HG03196 (cell line): ENCODE measurements at regions not wholly inside any gene's neighbourhood (a gene's known extent, or its start where the extent isn't known, plus 50 kb on each side); places are given as distances from the start of the nearest gene placed in this dataset.

Experiments
- ATAC-seq: cut with Tn5 transposase; IDR thresholded peaks from one replicate; pipeline ENCODE4 v1.9.1; 2021; ENCODE audit not compliant: unreplicated experiment

DNA sequence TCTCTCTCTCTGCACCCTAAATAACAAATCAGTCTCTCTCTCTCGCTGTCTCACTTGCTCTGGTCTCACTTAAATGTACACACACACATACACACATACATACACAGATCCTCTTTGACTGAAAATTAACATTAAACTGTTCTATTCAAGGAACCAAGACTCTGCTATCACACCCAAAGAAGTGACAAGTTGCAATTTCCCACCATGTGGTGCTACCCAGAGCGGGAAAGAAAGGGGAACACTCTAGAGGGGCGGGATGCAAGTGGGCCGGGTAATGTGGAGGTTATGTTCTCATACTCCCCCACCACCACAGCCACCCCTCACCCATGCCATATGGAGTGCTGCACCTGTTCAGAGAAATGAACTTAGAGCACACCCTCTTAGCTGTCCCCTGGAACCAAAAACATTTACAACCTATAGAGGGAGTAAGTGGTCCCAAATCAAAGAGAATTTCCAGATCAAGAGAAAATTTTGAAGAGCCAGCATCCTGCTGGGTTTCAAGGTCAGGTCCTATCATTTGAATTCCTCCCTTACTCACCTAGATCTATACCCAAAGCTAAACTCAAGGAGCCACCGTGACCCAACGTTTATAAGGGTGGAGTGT, 319.4 kb downstream of the BRINP2 start:
- ATAC-seq, result no peak

DNA sequence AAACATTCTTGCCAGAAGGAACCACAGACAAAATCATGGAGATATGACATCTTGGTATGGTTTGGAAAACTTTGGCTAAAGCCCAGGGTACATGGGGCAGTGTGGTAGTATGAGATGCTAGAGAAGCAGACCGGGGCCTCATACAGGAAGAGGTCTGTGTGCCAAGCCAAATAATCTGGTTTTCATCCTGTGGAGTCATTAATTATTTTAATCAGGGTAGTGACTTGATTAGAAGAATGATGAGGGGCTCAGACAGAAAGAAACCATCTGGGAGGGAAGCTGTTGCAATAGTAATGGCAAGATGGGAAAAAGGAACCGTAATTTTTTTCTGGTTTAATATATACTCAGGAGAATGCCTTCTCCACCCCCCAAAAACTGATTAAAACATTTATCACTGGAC, 318.0 kb downstream of the BRINP2 start:
- ATAC-seq, result no peak

GRCh38 chr1:177487481-177487880, 316.7 kb downstream of the BRINP2 start:
- ATAC-seq, result no peak

DNA sequence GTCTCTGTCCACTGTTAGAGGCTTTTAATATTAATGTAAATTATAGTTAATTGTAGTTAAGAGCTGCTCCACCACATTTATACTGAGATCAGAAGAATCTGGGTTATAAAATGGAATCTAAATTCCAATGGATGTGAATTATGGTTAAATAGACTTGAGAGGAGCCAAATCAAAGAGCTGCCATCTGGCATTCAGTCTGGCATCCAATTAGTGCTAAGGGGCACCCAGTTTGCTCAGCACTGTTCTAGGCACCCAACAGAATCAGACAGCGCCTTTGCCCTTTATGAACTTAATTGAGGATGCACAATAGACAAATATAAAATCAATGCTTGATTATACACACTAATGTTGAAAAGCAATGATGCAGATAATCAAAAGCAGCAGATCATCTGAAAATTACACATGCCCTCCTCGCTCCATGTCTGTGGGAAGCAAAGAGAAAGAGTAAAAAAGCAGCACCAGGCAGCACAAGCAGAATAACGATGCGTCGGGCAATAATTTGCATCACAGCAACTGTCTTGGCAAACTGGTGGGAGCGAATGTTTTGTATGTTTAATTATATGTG, 310.1 kb downstream of the BRINP2 start:
- no peak for ATAC-seq

GRCh38 chr1:177479600-177479999, 308.8 kb downstream of the BRINP2 start:
- ATAC-seq, result no peak

- ATAC-seq, result no peak
Measured at GRCh38 chr1:177476676-177477075, 305.9 kb downstream of the BRINP2 start.

GRCh38 chr1:177472567-177472966, 301.8 kb downstream of the BRINP2 start:
- ATAC-seq, result no peak

DNA sequence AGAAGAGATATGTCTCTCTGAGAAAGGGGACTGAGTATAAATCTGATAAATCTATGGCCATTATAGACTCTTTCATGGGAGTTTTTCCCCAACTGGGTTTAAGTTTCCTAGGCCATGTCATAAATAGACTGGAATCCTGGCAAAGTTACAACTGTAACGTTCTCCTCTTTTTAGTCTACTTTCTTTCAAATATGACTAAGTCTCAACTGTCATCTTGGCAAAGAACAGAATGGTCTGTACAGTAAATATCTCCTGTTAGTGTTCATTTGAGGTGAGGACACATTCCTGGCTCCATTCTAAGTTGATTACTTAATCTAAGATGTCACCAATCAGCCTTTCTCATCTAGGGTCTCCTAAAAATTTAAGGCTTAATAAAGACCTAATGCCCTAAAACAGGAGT, 300.5 kb downstream of the BRINP2 start:
- ATAC-seq, result no peak

GRCh38 chr1:177469519-177469918, 298.8 kb downstream of the BRINP2 start:
- no peak for ATAC-seq

DNA sequence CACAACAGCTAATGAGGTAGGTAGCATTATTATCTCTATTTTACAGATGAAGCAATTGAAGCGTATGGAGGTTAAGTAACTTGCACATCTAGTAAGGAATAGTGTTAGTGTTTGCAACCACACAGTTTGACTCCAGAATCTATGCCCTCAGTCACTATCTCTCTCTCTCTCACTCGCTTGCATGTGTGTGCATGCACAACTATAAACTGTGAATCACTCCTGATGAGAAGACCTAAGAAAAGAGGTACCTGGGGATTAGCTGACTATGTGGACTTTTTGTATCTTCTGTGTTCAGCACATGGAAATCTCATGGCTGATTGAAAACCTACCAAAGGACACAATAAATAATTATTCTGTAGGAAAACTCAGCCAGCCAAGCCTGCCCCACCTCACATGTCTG, 295.5 kb downstream of the BRINP2 start:
- ATAC-seq, result no peak

DNA sequence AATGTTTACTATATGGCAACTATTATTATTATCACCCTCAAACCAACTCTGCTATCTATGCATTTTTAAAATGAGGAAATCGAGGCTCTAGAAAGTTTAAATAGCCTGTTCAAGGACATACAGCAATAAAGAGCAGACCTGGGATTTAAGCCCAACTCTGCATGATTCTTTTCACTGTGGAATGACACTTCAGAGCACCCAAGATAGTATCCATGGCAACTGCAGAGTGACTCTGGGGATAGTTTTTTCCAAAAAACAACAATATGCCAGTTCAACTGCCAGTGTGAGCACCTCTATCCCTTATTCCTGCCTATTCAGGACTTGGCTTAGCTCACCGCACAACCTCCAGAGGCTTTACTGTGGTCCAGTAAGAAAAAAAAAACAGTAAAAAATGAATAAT, 293.9 kb downstream of the BRINP2 start:
- no peak for ATAC-seq

DNA sequence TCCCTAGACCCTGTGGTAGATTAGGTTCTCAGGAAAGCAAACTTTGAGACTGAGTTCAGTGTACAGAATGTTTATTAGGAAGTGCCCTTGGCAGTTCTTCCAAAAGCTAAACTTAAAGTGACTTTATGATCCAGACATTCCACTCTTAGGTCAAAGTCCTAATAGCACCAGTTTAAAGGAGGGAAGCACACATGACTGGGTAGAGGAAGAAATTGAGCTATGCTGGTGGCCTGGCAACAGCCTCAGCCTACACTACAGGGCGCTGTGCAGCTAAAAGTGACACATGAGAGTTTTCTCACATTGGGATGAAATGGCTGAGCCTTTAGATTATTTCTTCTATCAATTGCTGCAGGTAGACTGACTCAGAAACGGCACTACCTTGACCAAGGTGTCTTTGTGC, 280.4 kb downstream of the BRINP2 start:
- no peak for ATAC-seq

GRCh38 chr1:177448652-177449357, 278.0 kb downstream of the BRINP2 start:
- no peak for ATAC-seq

DNA sequence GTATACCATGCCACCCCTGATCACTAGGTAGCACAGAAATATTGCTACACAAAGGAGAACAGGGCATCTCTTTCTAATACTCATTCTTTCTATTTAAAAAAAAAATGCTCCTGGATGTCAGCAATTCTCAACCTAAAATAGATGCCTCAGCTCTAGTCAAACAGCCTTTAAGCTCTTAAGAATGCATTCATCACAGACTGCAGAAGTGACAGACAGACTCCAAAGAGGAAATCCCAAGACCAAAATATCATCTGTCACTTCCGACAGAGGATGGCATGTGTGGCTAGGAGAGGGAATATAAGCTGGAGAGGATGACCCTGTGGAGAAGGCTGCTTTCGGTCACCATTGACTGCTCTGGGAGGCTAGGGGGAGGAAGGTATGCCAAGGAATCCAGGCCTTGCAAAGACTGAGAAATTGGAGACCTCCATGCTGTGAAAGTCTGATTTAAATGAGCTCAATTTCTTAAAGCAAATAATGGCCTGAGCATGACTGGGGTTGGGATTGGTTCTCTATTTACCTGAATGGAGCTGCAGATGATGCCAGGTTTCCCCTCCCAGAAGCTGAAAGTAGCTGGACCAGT, 277.4 kb downstream of the BRINP2 start:
- no peak for ATAC-seq

- no peak for ATAC-seq
Measured at GRCh38 chr1:177444997-177445746, 274.4 kb downstream of the BRINP2 start.

DNA sequence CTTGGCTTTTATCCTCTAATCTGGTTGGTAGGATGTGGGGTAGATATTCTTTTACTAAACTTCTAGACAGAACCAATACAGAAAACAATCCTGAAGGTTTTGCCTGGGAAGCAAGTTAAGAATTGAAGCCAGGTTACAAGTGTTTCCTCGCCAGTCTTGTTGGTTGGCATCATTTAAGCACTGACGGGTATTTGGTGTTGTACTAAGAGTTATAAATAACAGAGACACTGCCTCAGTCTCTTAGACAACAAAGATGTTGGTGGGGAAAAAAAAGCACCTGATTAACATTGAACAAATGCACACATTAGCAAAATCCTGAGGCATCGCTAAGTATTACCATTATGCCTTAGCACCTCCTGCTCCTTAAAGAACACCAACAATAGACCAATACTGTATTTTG, 272.2 kb downstream of the BRINP2 start:
- no peak for ATAC-seq

- ATAC-seq, result no peak
Measured at GRCh38 chr1:177442584-177442983, 271.8 kb downstream of the BRINP2 start.

DNA sequence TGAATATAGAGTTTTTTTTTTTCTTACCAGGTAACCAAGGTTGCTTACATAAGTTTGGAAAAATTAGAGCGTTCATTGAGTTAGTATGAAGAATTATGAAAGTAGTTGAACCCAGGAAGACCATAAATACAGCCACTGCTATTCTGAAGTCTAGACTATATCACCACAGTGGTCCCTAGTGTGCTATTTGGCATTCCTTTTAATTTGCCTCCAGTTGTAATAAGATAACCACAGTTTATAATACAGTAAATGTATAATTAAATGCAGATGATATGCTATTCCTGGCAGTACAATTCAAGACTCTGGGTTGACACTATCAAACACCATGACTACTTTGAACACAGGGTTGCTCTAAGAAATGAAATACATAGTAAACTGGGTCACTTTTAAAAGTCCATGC, 270.5 kb downstream of the BRINP2 start:
- ATAC-seq, result no peak

DNA sequence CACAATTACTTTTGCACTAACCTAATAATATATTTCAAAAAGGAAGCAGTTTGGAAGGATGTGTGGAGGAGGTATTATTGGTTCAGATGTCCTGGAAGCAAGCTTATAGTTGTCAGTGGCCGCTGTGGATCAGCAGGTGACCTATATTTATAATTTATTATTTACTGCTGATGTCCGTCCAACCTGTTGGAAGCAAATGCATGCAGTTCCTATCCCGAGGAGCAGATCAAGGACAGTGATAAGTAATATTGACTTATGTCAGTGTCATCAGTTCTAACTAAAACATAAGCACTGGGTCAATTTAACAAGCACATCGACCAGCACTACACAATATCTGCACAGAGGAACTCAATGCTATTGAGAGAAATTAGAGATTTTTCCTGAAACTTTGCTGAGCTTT, 270.1 kb downstream of the BRINP2 start:
- no peak for ATAC-seq

DNA sequence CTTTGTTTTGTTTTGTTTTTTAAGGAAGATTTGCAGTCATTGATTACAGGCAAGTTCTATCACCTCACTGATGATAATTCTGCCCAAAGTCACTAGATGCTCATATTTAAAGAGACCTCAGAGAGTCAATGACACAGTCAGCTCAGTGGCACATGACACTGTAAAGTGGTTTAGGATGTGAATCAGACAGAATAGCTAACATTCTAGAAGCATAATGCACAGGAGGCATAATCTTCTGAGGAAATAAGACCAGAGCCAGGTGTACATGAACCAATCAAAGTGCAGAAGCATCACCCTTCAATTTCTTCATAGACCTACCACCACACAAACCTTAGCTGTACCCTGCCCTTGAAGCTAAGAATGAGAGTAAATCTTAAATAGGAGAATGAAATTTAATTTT, 268.5 kb downstream of the BRINP2 start:
- no peak for ATAC-seq

DNA sequence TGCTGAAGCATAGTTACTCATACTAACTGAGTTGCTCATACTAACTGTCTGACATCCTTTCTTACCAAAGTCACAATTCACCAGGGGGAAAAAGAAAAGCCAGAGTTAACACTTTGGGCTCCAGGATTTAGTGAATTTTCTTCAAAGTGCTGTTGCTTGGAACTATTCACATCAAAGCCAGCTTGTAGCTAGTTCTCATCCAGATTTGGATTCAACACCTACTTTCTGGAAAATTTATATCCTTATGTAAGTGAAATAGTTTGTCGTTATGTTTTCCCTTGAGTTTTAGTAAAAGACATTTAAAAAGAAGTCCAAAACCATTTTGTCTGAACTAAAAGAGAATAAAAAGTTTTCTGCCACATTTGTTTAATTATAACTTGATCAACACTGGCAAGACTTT, 264.6 kb downstream of the BRINP2 start:
- no peak for ATAC-seq

DNA sequence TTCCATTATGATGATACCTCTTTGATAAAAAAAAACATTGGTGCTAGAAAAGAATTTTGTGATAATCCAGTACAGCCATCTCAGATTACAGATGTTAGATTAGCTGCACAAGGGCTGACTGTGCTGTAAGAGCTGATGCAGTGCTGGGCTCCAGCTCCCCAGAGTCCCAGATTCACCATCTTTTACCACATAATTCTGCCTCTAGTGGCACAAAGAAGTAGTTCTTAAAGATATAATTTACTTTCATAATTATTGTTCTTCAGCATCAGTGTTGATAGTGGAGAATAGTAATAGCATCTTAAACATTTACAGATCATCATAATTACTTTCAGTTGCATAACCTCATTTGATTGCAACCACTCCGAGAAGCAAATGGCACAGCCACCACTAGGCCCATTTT, 262.1 kb downstream of the BRINP2 start:
- ATAC-seq, result no peak
